Adrenal gland (tissue), 5 donors: ENCODE measurements at regions not wholly inside any gene's neighbourhood (a gene's known extent, or its start where the extent isn't known, plus 50 kb on each side); places are given as distances from the start of the nearest gene placed in this dataset.

Experiments
- CTCF ChIP-seq, 6 experiments: fragments of 450-650 bp in 4 of 6; fragments of 200-600 bp in 2 of 6; sonication (generic) in 1 of 6; IDR thresholded peaks; 1 replicate in 5 of 6; 2 replicates in 1 of 6; pipeline versions ENCODE4 v1.5.1 to v1.8.0; 2016 to 2021; ENCODE audit warnings: antibody characterized with exemption in 6 of 6, mild to moderate bottlenecking in 2 of 6, moderate library complexity in 1 of 6
- POLR2A ChIP-seq, 2 donors: fragments of 450-650 bp; IDR thresholded peaks; one replicate each; pipeline ENCODE4 v1.6.1; 2017; ENCODE audit warnings: antibody characterized with exemption in 2 of 2, mild to moderate bottlenecking in 2 of 2, moderate library complexity in 1 of 2
- donor health status: DM: no; HTN: no; CAD: no.

GRCh38 chr5:155460501-155460931 lies 447.0 kb downstream of the KIF4B start:
- no peak for TF ChIP-seq CTCF (IDR thresholded peaks at IDR 0.05)
- no peak for TF ChIP-seq POLR2A (IDR thresholded peaks at IDR 0.05)
